HUES48 (cell line): ENCODE measurements at regions not wholly inside any gene's neighbourhood (a gene's known extent, or its start where the extent isn't known, plus 50 kb on each side); places are given as distances from the start of the nearest gene placed in this dataset.
"Not testable (repeated sequence)": the region's sequence is repeated elsewhere in the genome, so short reads cannot be mapped to it uniquely, and the experiment has no call there.

Source experiments
- H3K27ac ChIP-seq: one replicate; pipeline ENCODE4 v1.7.0; 2013; ENCODE audit warnings: low read depth, low read length, inconsistent platforms
- H3K27me3 ChIP-seq: 2 replicates; pipeline ENCODE4 v1.6.1; 2013; ENCODE audit warnings: mild to moderate bottlenecking, low read length; ENCODE audit not compliant: control insufficient read depth, insufficient read depth
- H3K36me3 ChIP-seq: 2 replicates; pipeline ENCODE4 v1.6.1; 2013; ENCODE audit warnings: low read length; ENCODE audit not compliant: control insufficient read depth, insufficient read depth
- H3K4me1 ChIP-seq: 2 replicates; pipeline ENCODE4 v1.6.1; 2013; ENCODE audit warnings: mild to moderate bottlenecking, low read length; ENCODE audit not compliant: control insufficient read depth, insufficient read depth
- H3K4me3 ChIP-seq: 2 replicates; pipeline ENCODE4 v1.5.1; 2013; ENCODE audit warnings: mild to moderate bottlenecking, low read depth, low read length
- H3K9ac ChIP-seq: 2 replicates; pipeline ENCODE4 v1.6.1; 2013; ENCODE audit warnings: mild to moderate bottlenecking, low read depth, low read length, moderate library complexity
- H3K9me3 ChIP-seq: 2 replicates; pipeline ENCODE4 v1.6.1; 2013; ENCODE audit warnings: low read length; ENCODE audit not compliant: control insufficient read depth, insufficient read depth

GRCh38 chr6:170148709-170149470 lies 142.0 kb downstream of the DLL1 start:
- peaks cover 4% of the 10 kb centered on the region; the same call in 1 of the 2 replicates for H3K9me3 ChIP-seq
- H3K36me3 ChIP-seq = no peaks in the 10 kb centered on the region
- H3K9ac ChIP-seq = no peak overlapping the region
- 0 out of 2 replicates have a peak, but pooled peaks cover 4% of the 10 kb centered on the region for H3K27me3 ChIP-seq
- no peak overlapping the region for H3K4me3 ChIP-seq
- H3K27ac ChIP-seq = no peak overlapping the region
- peaks cover 10% of the 10 kb centered on the region; the same call in 1 of the 2 replicates for H3K4me1 ChIP-seq

- Histone ChIP-seq H3K36me3 (no peaks in the 10 kb centered on the region), H3K27me3 (0 out of 2 replicates have a peak, but pooled peaks cover 4% of the 10 kb centered on the region), H3K27ac (no peak overlapping the region), H3K9ac (no peak overlapping the region), H3K4me3 (no peak overlapping the region), H3K9me3 (peaks cover 4% of the 10 kb centered on the region; the same call in 1 of the 2 replicates), H3K4me1 (peaks cover 5% of the 10 kb centered on the region; the same call in 1 of the 2 replicates)
These were observed 142.8 kb downstream of the DLL1 start for GRCh38 chr6:170147832-170148708.

- Histone ChIP-seq H3K27ac (no peak overlapping the region), H3K27me3 (0 out of 2 replicates have a peak, but pooled peaks cover 4% of the 10 kb centered on the region), H3K4me3 (no peak overlapping the region), H3K9ac (no peak overlapping the region), H3K36me3 (no peaks in the 10 kb centered on the region), H3K4me1 (no peaks in the 10 kb centered on the region), H3K9me3 (peaks cover 4% of the 10 kb centered on the region; the same call in 1 of the 2 replicates)
These were observed 143.7 kb downstream of the DLL1 start for GRCh38 chr6:170147056-170147787.

- Histone ChIP-seq H3K4me1 (no peaks in the 10 kb centered on the region), H3K36me3 (no peaks in the 10 kb centered on the region), H3K9ac (no peak overlapping the region), H3K27ac (no peak overlapping the region), H3K9me3 (peaks cover 4% of the 10 kb centered on the region; the same call in 1 of the 2 replicates), H3K27me3 (no peaks in the 10 kb centered on the region), H3K4me3 (no peak overlapping the region)
These were observed 144.2 kb downstream of the DLL1 start for GRCh38 chr6:170146640-170147039.

- H3K4me1 ChIP-seq, H3K4me3 ChIP-seq, H3K27me3 ChIP-seq, H3K9ac ChIP-seq, H3K27ac ChIP-seq, H3K9me3 ChIP-seq, H3K36me3 ChIP-seq: not testable (repeated sequence)
These were observed 144.7 kb downstream of the DLL1 start for GRCh38 chr6:170146131-170146530.

- not testable (repeated sequence) for H3K4me1 ChIP-seq, H3K27ac ChIP-seq, H3K9ac ChIP-seq, H3K4me3 ChIP-seq, H3K9me3 ChIP-seq, H3K27me3 ChIP-seq, H3K36me3 ChIP-seq
These were observed 145.2 kb downstream of the DLL1 start for GRCh38 chr6:170145716-170146115.

GRCh38 chr6:170145272-170145592 lies 145.6 kb downstream of the DLL1 start:
- Histone ChIP-seq H3K9ac (no peak overlapping the region), H3K36me3 (no peaks in the 10 kb centered on the region), H3K27ac (no peak overlapping the region), H3K27me3 (no peaks in the 10 kb centered on the region), H3K9me3 (peaks cover 4% of the 10 kb centered on the region; the same call in 1 of the 2 replicates), H3K4me1 (no peaks in the 10 kb centered on the region), H3K4me3 (no peak overlapping the region)

- no peak overlapping the region for H3K27ac ChIP-seq
- H3K9ac ChIP-seq = no peak overlapping the region
- H3K27me3 ChIP-seq = no peaks in the 10 kb centered on the region
- H3K4me1 ChIP-seq = no peaks in the 10 kb centered on the region
- peaks cover 4% of the 10 kb centered on the region; the same call in 1 of the 2 replicates for H3K9me3 ChIP-seq
- H3K4me3 ChIP-seq = no peak overlapping the region
- no peaks in the 10 kb centered on the region for H3K36me3 ChIP-seq
These were observed 146.2 kb downstream of the DLL1 start for GRCh38 chr6:170144571-170145271.

- H3K9ac ChIP-seq = no peak overlapping the region
- no peaks in the 10 kb centered on the region for H3K27me3 ChIP-seq
- H3K36me3 ChIP-seq = no peaks in the 10 kb centered on the region
- no peak overlapping the region for H3K4me3 ChIP-seq
- H3K27ac ChIP-seq = no peak overlapping the region
- H3K9me3 ChIP-seq = peaks cover 4% of the 10 kb centered on the region; the same call in 1 of the 2 replicates
- no peaks in the 10 kb centered on the region for H3K4me1 ChIP-seq
These were observed 147.3 kb downstream of the DLL1 start for GRCh38 chr6:170143401-170144150.

GRCh38 chr6:170142559-170142958 lies 148.3 kb downstream of the DLL1 start:
- no peak overlapping the region for H3K9ac ChIP-seq
- H3K9me3 ChIP-seq = peaks cover 4% of the 10 kb centered on the region; the same call in 1 of the 2 replicates
- H3K4me1 ChIP-seq = no peaks in the 10 kb centered on the region
- H3K4me3 ChIP-seq = no peak overlapping the region
- H3K36me3 ChIP-seq = no peaks in the 10 kb centered on the region
- no peaks in the 10 kb centered on the region for H3K27me3 ChIP-seq
- no peak overlapping the region for H3K27ac ChIP-seq
